H9 (cell line): ENCODE measurements at regions not wholly inside any gene's neighbourhood (a gene's known extent, or its start where the extent isn't known, plus 50 kb on each side); places are given as distances from the start of the nearest gene placed in this dataset.

ENCODE experiments used
- DNase-seq: peaks from one replicate; pipeline ENCODE4 v3.0.0-alpha.2; 2017
- H2AFZ ChIP-seq: one replicate; pipeline ENCODE4 v1.6.1; 2013; ENCODE audit warnings: mild to moderate bottlenecking, low read length, control low read depth, moderate library complexity
- H2AK5ac ChIP-seq: 2 replicates; pipeline ENCODE4 v1.6.1; 2013; ENCODE audit warnings: low read length, control low read depth, mixed read lengths; ENCODE audit not compliant: insufficient read length
- H2BK120ac ChIP-seq: one replicate; pipeline ENCODE4 v1.6.1; 2013; ENCODE audit warnings: low read depth, mild to moderate bottlenecking, low read length, control low read depth, inconsistent platforms; ENCODE audit not compliant: poor library complexity, severe bottlenecking
- H2BK12ac ChIP-seq: 2 replicates; pipeline ENCODE4 v1.6.1; 2013; ENCODE audit warnings: low read length, control low read depth, mixed read lengths, low read depth; ENCODE audit not compliant: insufficient read length
- H2BK15ac ChIP-seq: 2 replicates; pipeline ENCODE4 v1.6.1; 2013; ENCODE audit warnings: low read depth, low read length, control low read depth
- H2BK20ac ChIP-seq: one replicate; pipeline ENCODE4 v1.6.1; 2013; ENCODE audit warnings: low read depth, mild to moderate bottlenecking, low read length, control low read depth, inconsistent platforms; ENCODE audit not compliant: poor library complexity, severe bottlenecking
- H2BK5ac ChIP-seq: 2 replicates; pipeline ENCODE4 v1.6.1; 2013; ENCODE audit warnings: low read length, control low read depth, mixed read lengths; ENCODE audit not compliant: insufficient read length
- H3K14ac ChIP-seq: 2 replicates; pipeline ENCODE4 v1.6.1; 2013; ENCODE audit warnings: low read length, control low read depth; ENCODE audit not compliant: insufficient read depth
- H3K18ac ChIP-seq: 2 replicates; pipeline ENCODE4 v1.6.1; 2013; ENCODE audit warnings: low read depth, mild to moderate bottlenecking, mixed read lengths, low read length, control low read depth; ENCODE audit not compliant: insufficient read length
- H3K23ac ChIP-seq: 2 replicates; pipeline ENCODE4 v1.6.1; 2013; ENCODE audit warnings: low read length, control low read depth, mixed read lengths, low read depth; ENCODE audit not compliant: insufficient read length
- H3K23me2 ChIP-seq: 2 replicates; pipeline ENCODE4 v1.6.1; 2013; ENCODE audit warnings: low read depth, mild to moderate bottlenecking, mixed read lengths, low read length, control low read depth; ENCODE audit not compliant: insufficient read length, poor library complexity, severe bottlenecking
- H3K27ac ChIP-seq: 2 replicates; pipeline ENCODE4 v1.5.1; 2013; ENCODE audit warnings: low read length, control low read depth, mixed read lengths, low read depth; ENCODE audit not compliant: insufficient read length
- H3K27me3 ChIP-seq: 2 replicates; pipeline ENCODE4 v1.6.1; 2013; ENCODE audit warnings: low read length, control low read depth, inconsistent platforms; ENCODE audit not compliant: insufficient read depth
- H3K4ac ChIP-seq: 2 replicates; pipeline ENCODE4 v1.6.1; 2013; ENCODE audit warnings: low read depth, mild to moderate bottlenecking, control low read depth, inconsistent platforms, low read length, moderate library complexity
- H3K4me1 ChIP-seq: 2 replicates; pipeline ENCODE4 v1.6.1; 2013; ENCODE audit warnings: low read length, control low read depth, inconsistent platforms; ENCODE audit not compliant: insufficient read depth
- H3K4me2 ChIP-seq: 2 replicates; pipeline ENCODE4 v1.6.1; 2013; ENCODE audit warnings: low read length, control low read depth, mixed read lengths; ENCODE audit not compliant: insufficient read length, insufficient read depth
- H3K56ac ChIP-seq: 2 replicates; pipeline ENCODE4 v1.6.1; 2013; ENCODE audit warnings: low read depth, mild to moderate bottlenecking, mixed read lengths, low read length, control low read depth; ENCODE audit not compliant: insufficient read length
- H3K79me1 ChIP-seq: 2 replicates; pipeline ENCODE4 v1.6.1; 2013; ENCODE audit warnings: low read depth, mild to moderate bottlenecking, moderate library complexity, low read length, control low read depth, inconsistent platforms; ENCODE audit not compliant: insufficient read depth, poor library complexity, severe bottlenecking
- H3K79me2 ChIP-seq: 2 replicates; pipeline ENCODE4 v1.6.1; 2013; ENCODE audit warnings: low read length, control low read depth, inconsistent platforms; ENCODE audit not compliant: insufficient read depth
- H3K9ac ChIP-seq: 2 replicates; pipeline ENCODE4 v1.6.1; 2013; ENCODE audit warnings: low read length, control low read depth, mixed read lengths; ENCODE audit not compliant: insufficient read length; ENCODE audit errors: extremely low read depth
- H3K9me3 ChIP-seq: one replicate; pipeline ENCODE4 v1.6.1; 2013; ENCODE audit warnings: low read depth, low read length, inconsistent platforms; ENCODE audit not compliant: control insufficient read depth
- H3T11ph ChIP-seq: one replicate; pipeline ENCODE4 v1.6.1; 2013; ENCODE audit warnings: mild to moderate bottlenecking, low read length, control low read depth, inconsistent platforms
- H4K20me1 ChIP-seq: one replicate; pipeline ENCODE4 v1.6.1; 2013; ENCODE audit not compliant: control insufficient read depth, insufficient read length, insufficient read depth
- H4K5ac ChIP-seq: 2 replicates; pipeline ENCODE4 v1.6.1; 2013; ENCODE audit warnings: low read depth, mild to moderate bottlenecking, mixed read lengths, low read length, control low read depth; ENCODE audit not compliant: insufficient read length
- H4K8ac ChIP-seq: replicated peaks from 2 replicates; pipeline ENCODE4 v1.6.1; 2013; ENCODE audit warnings: low read length, control low read depth, mixed read lengths, low read depth; ENCODE audit not compliant: insufficient read length
- H4K91ac ChIP-seq: 2 replicates; pipeline ENCODE4 v1.6.1; 2013; ENCODE audit warnings: low read depth, mild to moderate bottlenecking, moderate library complexity, mixed read lengths, low read length, control low read depth; ENCODE audit not compliant: insufficient read length
- H3K27ac Mint-ChIP-seq, 3 experiments: 2 replicates in 2 of 3; 3 replicates in 1 of 3; pipeline ENCODE4 v1.8.0; 2020 to 2021; ENCODE audit warnings: mixed read lengths in 3 of 3, mild to moderate bottlenecking in 1 of 3, moderate library complexity in 1 of 3
- H3K27me3 Mint-ChIP-seq: 2 replicates; pipeline ENCODE4 v1.8.0; 2021; ENCODE audit warnings: low read depth, mild to moderate bottlenecking, moderate library complexity, mixed read lengths
- H3K36me3 Mint-ChIP-seq, 3 experiments: 2 replicates in 2 of 3; 3 replicates in 1 of 3; pipeline ENCODE4 v1.8.0; 2020 to 2021; ENCODE audit warnings: low read depth in 3 of 3, mixed read lengths in 3 of 3; ENCODE audit not compliant: insufficient read depth in 1 of 3
- H3K4me1 Mint-ChIP-seq, 2 experiments: 2 replicates each; pipeline ENCODE4 v1.8.0; 2020; ENCODE audit warnings: mixed read lengths in 2 of 2
- H3K4me3 Mint-ChIP-seq, 2 experiments: 2 replicates in 1 of 2; 3 replicates in 1 of 2; pipeline ENCODE4 v1.8.0; 2020 to 2021; ENCODE audit warnings: mild to moderate bottlenecking in 2 of 2, mixed read lengths in 2 of 2, moderate library complexity in 1 of 2
- H3K9me3 Mint-ChIP-seq, 2 experiments: 2 replicates in 1 of 2; 3 replicates in 1 of 2; pipeline ENCODE4 v1.8.0; 2020; ENCODE audit warnings: mild to moderate bottlenecking in 2 of 2, mixed read lengths in 2 of 2, moderate library complexity in 1 of 2
- WGBS: extraction: QIAGEN DNeasy Blood & Tissue Kit; methylation state at CpG from one replicate; pipeline ENCODE4 v1.1.7; 2013; ENCODE audit warnings: missing lambda C conversion rate, low lambda C conversion rate, mixed read lengths; ENCODE audit not compliant: insufficient read length; ENCODE audit errors: extremely low coverage; 5-methylcytosine and 5-hydroxymethylcytosine counted together
- TF ChIP-seq, protein P1 (sequence below): fragments of 200-600 bp; sonication (generic); conservative IDR thresholded peaks from 3 replicates; pipeline ENCODE4 v1.8.0; 2021; ENCODE audit warnings: antibody characterized with exemption, mild to moderate bottlenecking

GRCh38 chrX:94612140-94612539 is 938.1 kb downstream of the FAM133A start:
- TF ChIP-seq, protein P1, sequence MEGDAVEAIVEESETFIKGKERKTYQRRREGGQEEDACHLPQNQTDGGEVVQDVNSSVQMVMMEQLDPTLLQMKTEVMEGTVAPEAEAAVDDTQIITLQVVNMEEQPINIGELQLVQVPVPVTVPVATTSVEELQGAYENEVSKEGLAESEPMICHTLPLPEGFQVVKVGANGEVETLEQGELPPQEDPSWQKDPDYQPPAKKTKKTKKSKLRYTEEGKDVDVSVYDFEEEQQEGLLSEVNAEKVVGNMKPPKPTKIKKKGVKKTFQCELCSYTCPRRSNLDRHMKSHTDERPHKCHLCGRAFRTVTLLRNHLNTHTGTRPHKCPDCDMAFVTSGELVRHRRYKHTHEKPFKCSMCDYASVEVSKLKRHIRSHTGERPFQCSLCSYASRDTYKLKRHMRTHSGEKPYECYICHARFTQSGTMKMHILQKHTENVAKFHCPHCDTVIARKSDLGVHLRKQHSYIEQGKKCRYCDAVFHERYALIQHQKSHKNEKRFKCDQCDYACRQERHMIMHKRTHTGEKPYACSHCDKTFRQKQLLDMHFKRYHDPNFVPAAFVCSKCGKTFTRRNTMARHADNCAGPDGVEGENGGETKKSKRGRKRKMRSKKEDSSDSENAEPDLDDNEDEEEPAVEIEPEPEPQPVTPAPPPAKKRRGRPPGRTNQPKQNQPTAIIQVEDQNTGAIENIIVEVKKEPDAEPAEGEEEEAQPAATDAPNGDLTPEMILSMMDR: no peak
- no peak overlapping the region for H4K8ac ChIP-seq
- H3K79me2 ChIP-seq: no peaks in the 10 kb centered on the region
- no peaks in the 10 kb centered on the region for H3K27me3 ChIP-seq
- H2BK12ac ChIP-seq: no peak overlapping the region
- H3K4me3 Mint-ChIP-seq: no peak overlapping the region
- no peak overlapping the region; a peak in 1 of 7 replicates for H3K27ac Mint-ChIP-seq
- H2AFZ ChIP-seq: no peak overlapping the region
- no peak overlapping the region for H3K9ac ChIP-seq
- peaks cover 3 to 25% of the 10 kb centered on the region in 2 experiments; a peak in 2 of 4 replicates for H3K4me1 Mint-ChIP-seq
- H3K27ac ChIP-seq: no peak overlapping the region
- no peak for DNase-seq
- no peaks in the 10 kb centered on the region; the same call in 1 of the 2 replicates for H3K4me1 ChIP-seq
- H3K9me3 Mint-ChIP-seq: peaks cover 12 to 14% of the 10 kb centered on the region in 2 experiments; a peak in 4 of 5 replicates
- H4K5ac ChIP-seq: no peak overlapping the region
- H3K4ac ChIP-seq: no peak overlapping the region
- H3K23ac ChIP-seq: no peak overlapping the region
- H3K9me3 ChIP-seq: no peaks in the 10 kb centered on the region
- H3K27me3 Mint-ChIP-seq: no peaks in the 10 kb centered on the region
- H3K4me2 ChIP-seq: no peak overlapping the region
- no peak overlapping the region for H2BK120ac ChIP-seq
- H3K36me3 Mint-ChIP-seq: peaks cover 14 to 56% (median 49%) of the 10 kb centered on the region in 3 experiments
- no peak overlapping the region for H2BK5ac ChIP-seq
- H4K20me1 ChIP-seq: no peaks in the 10 kb centered on the region
- H3K14ac ChIP-seq: no peak overlapping the region
- H4K91ac ChIP-seq: no peak overlapping the region
- no CpG with 5 or more reads among the region's 2 CpGs for WGBS
- no peak overlapping the region for H3T11ph ChIP-seq
- no peaks in the 10 kb centered on the region for H3K23me2 ChIP-seq
- H2BK20ac ChIP-seq: no peak overlapping the region
- H2AK5ac ChIP-seq: no peak overlapping the region
- no peak overlapping the region for H2BK15ac ChIP-seq
- H3K79me1 ChIP-seq: no peaks in the 10 kb centered on the region
- no peak overlapping the region for H3K56ac ChIP-seq
- no peak overlapping the region for H3K18ac ChIP-seq
